ENCODE measurements at regions not wholly inside any gene's neighbourhood (a gene's known extent, or its start where the extent isn't known, plus 50 kb on each side); places are given as distances from the start of the nearest gene placed in this dataset.

GRCh38 chr6:18733921-18734550 is 346.9 kb downstream of the RNF144B start:
- Histone ChIP-seq H3K27ac (ENCODE audit: insufficient read depth, low read depth, low read length) (no peak overlapping the region), H3K9ac (replicated peaks; ENCODE audit: extremely low read depth, insufficient read depth, low read length) (no peak overlapping the region), H3K9me1 (replicated peaks; ENCODE audit: control insufficient read depth, extremely low read depth, insufficient read depth, low read length) (no peaks in the 10 kb centered on the region), H3K4me1 (ENCODE audit: control insufficient read depth, extremely low read depth, insufficient read depth, low read length) (no peaks in the 10 kb centered on the region), H3K4me2 (ENCODE audit: insufficient read depth, low read length) (no peak overlapping the region), H3K36me3 (ENCODE audit: control insufficient read depth in 2 of 2, extremely low read depth in 1 of 2, insufficient read depth in 2 of 2, low read length in 2 of 2) (no peaks in the 10 kb centered on the region), H2AFZ (ENCODE audit: low read depth, low read length) (no peak overlapping the region), H3K27me3 (ENCODE audit: control insufficient read depth in 2 of 2, insufficient read depth in 2 of 2, low read length in 2 of 2) (no peaks in the 10 kb centered on the region), H4K20me1 (replicated peaks; ENCODE audit: control insufficient read depth, extremely low read depth, insufficient read depth, low read length) (no peaks in the 10 kb centered on the region), H3K9me3 (replicated peaks; ENCODE audit: control insufficient read depth, insufficient read depth, low read length) (no peaks in the 10 kb centered on the region), H3K4me3 (replicated peaks in 1 of 3; ENCODE audit: insufficient read depth in 1 of 3, low read depth in 1 of 3, low read length in 3 of 3) (no peak overlapping the region), H3K79me2 (ENCODE audit: control insufficient read depth, insufficient read depth, low read length) (no peaks in the 10 kb centered on the region)
- BruUV-seq (replicated peaks): no TSS peak
- DNase-seq (ENCODE audit: low read depth, low spot score) (no peak), FAIRE-seq (no peak)
- POLR2A ChIA-PET: no interaction called here
- CTCF ChIA-PET: no interaction called here
- TF ChIP-seq CTCF (IDR thresholded peaks at IDR 0.05; ENCODE audit: extremely low read depth in 1 of 2, insufficient read depth in 1 of 2, low read depth in 1 of 2, low read length in 2 of 2) (no peak), GATA2 (IDR thresholded peaks at IDR 0.05; ENCODE audit: insufficient read depth, insufficient read length, low read depth, low read length) (no peak), JUN (IDR thresholded peaks at IDR 0.05; ENCODE audit: borderline replicate concordance, insufficient read depth, insufficient read length, low read depth) (no peak), MYC (IDR thresholded peaks at IDR 0.05; ENCODE audit: low read depth, low read length) (no peak), FOS (IDR thresholded peaks at IDR 0.05; ENCODE audit: borderline replicate concordance, insufficient read depth, low read length) (no peak), POLR2AphosphoS5 (IDR thresholded peaks at IDR 0.05; ENCODE audit: insufficient read depth, low read depth, low read length) (no peak), EZH2 (IDR thresholded peaks at IDR 0.05; ENCODE audit: borderline replicate concordance, low read depth, low read length, severe bottlenecking) (no peak), MAX (IDR thresholded peaks at IDR 0.05; ENCODE audit: insufficient read depth, insufficient read length) (no peak), POLR2A (IDR thresholded peaks at IDR 0.05; ENCODE audit: low read depth, low read length) (no peak)
- intact Hi-C loops (cut with micrococcal nuclease) (no loop called here), dilution Hi-C loops (cut with MboI; ENCODE audit: extremely low pct_ligation_motif_present, low sequenced_read_pairs) (no loop called here)

Data from endothelial cell of umbilical vein (primary cell).